ENCODE measurements at regions not wholly inside any gene's neighbourhood (a gene's known extent, or its start where the extent isn't known, plus 50 kb on each side); places are given as distances from the start of the nearest gene placed in this dataset.

DNA sequence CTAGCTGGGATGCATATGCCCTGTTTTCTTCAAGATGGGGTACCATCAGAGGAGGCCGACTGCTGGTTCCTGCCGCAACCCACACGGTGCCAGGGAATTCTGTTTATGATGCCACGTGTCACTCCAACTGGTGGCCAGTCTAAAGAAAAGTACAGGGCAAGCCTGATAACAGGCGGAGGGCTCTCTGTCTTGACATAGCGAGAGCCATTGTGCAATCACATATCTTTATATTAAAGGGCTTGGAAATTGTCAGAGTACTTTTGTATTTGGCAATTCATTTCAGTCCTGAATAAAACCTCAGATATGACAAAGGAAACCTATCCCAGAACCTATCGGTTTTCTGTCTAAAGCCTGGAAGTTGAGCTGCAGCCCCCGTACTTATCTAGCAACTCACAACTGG is 768.4 kb downstream of the TDRD15 start:
- no peaks in the 10 kb centered on the region for H3K4me1 ChIP-seq (ENCODE audit: control insufficient read depth, insufficient read depth, low read length)
- H3K36me3 ChIP-seq (ENCODE audit: control insufficient read depth in 2 of 2, insufficient read depth in 1 of 2, low read length in 2 of 2) = no peaks in the 10 kb centered on the region
- ChIA-PET CTCF (no interaction called here), POLR2A (no interaction called here)
- H3K9me3 ChIP-seq (ENCODE audit: control insufficient read depth, insufficient read depth, low read depth, low read length) = no peaks in the 10 kb centered on the region
- no peak for TF ChIP-seq ZNF133 (tag by site-specific recombination; IDR thresholded peaks at IDR 0.05)
- TF ChIP-seq ZNF148 (tag by site-specific recombination; IDR thresholded peaks at IDR 0.05; ENCODE audit: borderline replicate concordance) = no peak
- no peak for TF ChIP-seq ZNF416 (tag by site-specific recombination; IDR thresholded peaks at IDR 0.05)
- TF ChIP-seq, protein P1, sequence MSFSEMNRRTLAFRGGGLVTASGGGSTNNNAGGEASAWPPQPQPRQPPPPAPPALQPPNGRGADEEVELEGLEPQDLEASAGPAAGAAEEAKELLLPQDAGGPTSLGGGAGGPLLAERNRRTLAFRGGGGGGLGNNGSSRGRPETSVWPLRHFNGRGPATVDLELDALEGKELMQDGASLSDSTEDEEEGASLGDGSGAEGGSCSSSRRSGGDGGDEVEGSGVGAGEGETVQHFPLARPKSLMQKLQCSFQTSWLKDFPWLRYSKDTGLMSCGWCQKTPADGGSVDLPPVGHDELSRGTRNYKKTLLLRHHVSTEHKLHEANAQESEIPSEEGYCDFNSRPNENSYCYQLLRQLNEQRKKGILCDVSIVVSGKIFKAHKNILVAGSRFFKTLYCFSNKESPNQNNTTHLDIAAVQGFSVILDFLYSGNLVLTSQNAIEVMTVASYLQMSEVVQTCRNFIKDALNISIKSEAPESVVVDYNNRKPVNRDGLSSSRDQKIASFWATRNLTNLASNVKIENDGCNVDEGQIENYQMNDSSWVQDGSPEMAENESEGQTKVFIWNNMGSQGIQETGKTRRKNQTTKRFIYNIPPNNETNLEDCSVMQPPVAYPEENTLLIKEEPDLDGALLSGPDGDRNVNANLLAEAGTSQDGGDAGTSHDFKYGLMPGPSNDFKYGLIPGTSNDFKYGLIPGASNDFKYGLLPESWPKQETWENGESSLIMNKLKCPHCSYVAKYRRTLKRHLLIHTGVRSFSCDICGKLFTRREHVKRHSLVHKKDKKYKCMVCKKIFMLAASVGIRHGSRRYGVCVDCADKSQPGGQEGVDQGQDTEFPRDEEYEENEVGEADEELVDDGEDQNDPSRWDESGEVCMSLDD (tag by site-specific recombination; IDR thresholded peaks at IDR 0.05) = no peak
- TF ChIP-seq ZNF132 (tag by site-specific recombination; IDR thresholded peaks at IDR 0.05; ENCODE audit: borderline replicate concordance) = no peak
- TF ChIP-seq, protein P2, sequence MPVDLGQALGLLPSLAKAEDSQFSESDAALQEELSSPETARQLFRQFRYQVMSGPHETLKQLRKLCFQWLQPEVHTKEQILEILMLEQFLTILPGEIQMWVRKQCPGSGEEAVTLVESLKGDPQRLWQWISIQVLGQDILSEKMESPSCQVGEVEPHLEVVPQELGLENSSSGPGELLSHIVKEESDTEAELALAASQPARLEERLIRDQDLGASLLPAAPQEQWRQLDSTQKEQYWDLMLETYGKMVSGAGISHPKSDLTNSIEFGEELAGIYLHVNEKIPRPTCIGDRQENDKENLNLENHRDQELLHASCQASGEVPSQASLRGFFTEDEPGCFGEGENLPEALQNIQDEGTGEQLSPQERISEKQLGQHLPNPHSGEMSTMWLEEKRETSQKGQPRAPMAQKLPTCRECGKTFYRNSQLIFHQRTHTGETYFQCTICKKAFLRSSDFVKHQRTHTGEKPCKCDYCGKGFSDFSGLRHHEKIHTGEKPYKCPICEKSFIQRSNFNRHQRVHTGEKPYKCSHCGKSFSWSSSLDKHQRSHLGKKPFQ (tag by site-specific recombination; IDR thresholded peaks at IDR 0.05) = no peak
- no peak for TF ChIP-seq KLF8 (tag by site-specific recombination; IDR thresholded peaks at IDR 0.05)
- TF ChIP-seq ZNF600 (tag by site-specific recombination; IDR thresholded peaks at IDR 0.05) = no peak
- TF ChIP-seq ZNF175 (tag by site-specific recombination; IDR thresholded peaks at IDR 0.05) = no peak
- TF ChIP-seq, protein P3, sequence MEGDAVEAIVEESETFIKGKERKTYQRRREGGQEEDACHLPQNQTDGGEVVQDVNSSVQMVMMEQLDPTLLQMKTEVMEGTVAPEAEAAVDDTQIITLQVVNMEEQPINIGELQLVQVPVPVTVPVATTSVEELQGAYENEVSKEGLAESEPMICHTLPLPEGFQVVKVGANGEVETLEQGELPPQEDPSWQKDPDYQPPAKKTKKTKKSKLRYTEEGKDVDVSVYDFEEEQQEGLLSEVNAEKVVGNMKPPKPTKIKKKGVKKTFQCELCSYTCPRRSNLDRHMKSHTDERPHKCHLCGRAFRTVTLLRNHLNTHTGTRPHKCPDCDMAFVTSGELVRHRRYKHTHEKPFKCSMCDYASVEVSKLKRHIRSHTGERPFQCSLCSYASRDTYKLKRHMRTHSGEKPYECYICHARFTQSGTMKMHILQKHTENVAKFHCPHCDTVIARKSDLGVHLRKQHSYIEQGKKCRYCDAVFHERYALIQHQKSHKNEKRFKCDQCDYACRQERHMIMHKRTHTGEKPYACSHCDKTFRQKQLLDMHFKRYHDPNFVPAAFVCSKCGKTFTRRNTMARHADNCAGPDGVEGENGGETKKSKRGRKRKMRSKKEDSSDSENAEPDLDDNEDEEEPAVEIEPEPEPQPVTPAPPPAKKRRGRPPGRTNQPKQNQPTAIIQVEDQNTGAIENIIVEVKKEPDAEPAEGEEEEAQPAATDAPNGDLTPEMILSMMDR (tag by site-specific recombination; IDR thresholded peaks at IDR 0.05) = no peak
- no peak for TF ChIP-seq ZNF398 (tag by site-specific recombination; IDR thresholded peaks at IDR 0.05)
- no peak for TF ChIP-seq HOXC10 (CRISPR knock-in tag; IDR thresholded peaks at IDR 0.05)
- no peak for TF ChIP-seq REPIN1 (tag by site-specific recombination; IDR thresholded peaks at IDR 0.05; ENCODE audit: low read depth)
- TF ChIP-seq, protein P4, sequence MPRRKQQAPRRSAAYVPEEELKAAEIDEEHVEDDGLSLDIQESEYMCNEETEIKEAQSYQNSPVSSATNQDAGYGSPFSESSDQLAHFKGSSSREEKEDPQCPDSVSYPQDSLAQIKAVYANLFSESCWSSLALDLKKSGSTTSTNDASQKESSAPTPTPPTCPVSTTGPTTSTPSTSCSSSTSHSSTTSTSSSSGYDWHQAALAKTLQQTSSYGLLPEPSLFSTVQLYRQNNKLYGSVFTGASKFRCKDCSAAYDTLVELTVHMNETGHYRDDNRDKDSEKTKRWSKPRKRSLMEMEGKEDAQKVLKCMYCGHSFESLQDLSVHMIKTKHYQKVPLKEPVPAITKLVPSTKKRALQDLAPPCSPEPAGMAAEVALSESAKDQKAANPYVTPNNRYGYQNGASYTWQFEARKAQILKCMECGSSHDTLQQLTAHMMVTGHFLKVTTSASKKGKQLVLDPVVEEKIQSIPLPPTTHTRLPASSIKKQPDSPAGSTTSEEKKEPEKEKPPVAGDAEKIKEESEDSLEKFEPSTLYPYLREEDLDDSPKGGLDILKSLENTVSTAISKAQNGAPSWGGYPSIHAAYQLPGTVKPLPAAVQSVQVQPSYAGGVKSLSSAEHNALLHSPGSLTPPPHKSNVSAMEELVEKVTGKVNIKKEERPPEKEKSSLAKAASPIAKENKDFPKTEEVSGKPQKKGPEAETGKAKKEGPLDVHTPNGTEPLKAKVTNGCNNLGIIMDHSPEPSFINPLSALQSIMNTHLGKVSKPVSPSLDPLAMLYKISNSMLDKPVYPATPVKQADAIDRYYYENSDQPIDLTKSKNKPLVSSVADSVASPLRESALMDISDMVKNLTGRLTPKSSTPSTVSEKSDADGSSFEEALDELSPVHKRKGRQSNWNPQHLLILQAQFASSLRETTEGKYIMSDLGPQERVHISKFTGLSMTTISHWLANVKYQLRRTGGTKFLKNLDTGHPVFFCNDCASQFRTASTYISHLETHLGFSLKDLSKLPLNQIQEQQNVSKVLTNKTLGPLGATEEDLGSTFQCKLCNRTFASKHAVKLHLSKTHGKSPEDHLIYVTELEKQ (tag by site-specific recombination; IDR thresholded peaks at IDR 0.05; ENCODE audit: borderline replicate concordance) = no peak
- H3K27ac ChIP-seq (ENCODE audit: extremely low read depth, low read depth, low read length) = no peak overlapping the region
- no peak overlapping the region for H3K4me3 ChIP-seq (ENCODE audit: low read depth, low read length)

Data from HEK293 (cell line).